HepG2 (cell line): ENCODE measurements at regions not wholly inside any gene's neighbourhood (a gene's known extent, or its start where the extent isn't known, plus 50 kb on each side); places are given as distances from the start of the nearest gene placed in this dataset.

Source experiments
- CHD2 ChIP-seq: IDR thresholded peaks from 2 replicates; pipeline ENCODE4 v1.6.1; 2011; ENCODE audit warnings: low read depth, low read length, improper control_type of control experiment
- E2F5 ChIP-seq: sonication (generic); formaldehyde crosslinking; conservative IDR thresholded peaks from 2 replicates; pipeline ENCODE4 v1.4.0; 2020; ENCODE audit warnings: missing genetic modification reagents
- POLR2A ChIP-seq, 2 experiments: IDR thresholded peaks; 2 replicates each; pipeline ENCODE4 v1.6.1; 2011; ENCODE audit warnings: low read depth in 2 of 2, low read length in 2 of 2, mild to moderate bottlenecking in 1 of 2, moderate library complexity in 1 of 2; ENCODE audit not compliant: insufficient read depth in 1 of 2
- ZBTB44 ChIP-seq: sonication (generic); formaldehyde crosslinking; IDR thresholded peaks from 2 replicates; pipeline ENCODE4 v1.4.0; 2020; ENCODE audit warnings: missing genetic modification reagents
- TF ChIP-seq, protein P1 (sequence below): sonication (generic); formaldehyde crosslinking; IDR thresholded peaks from 2 replicates; pipeline ENCODE4 v1.5.0; 2020; ENCODE audit warnings: mild to moderate bottlenecking, missing genetic modification reagents, moderate library complexity
- TF ChIP-seq, protein P2 (sequence below): sonication (generic); formaldehyde crosslinking; IDR thresholded peaks from 2 replicates; pipeline ENCODE4 v1.4.0; 2020; ENCODE audit warnings: missing genetic modification reagents, borderline replicate concordance
- TF ChIP-seq, protein P3 (sequence below): sonication (generic); formaldehyde crosslinking; IDR thresholded peaks from 2 replicates; pipeline ENCODE4 v1.5.1; 2020; ENCODE audit warnings: missing genetic modification reagents, mild to moderate bottlenecking, borderline replicate concordance

- TF ChIP-seq ZBTB44 (CRISPR knock-in tag) (no peak), E2F5 (CRISPR knock-in tag) (no peak), CHD2 (no peak), POLR2A (IDR thresholded peaks at IDR 0.05; ENCODE audit: insufficient read depth in 1 of 2, low read depth in 2 of 2, low read length in 2 of 2) (no peak)
- TF ChIP-seq, protein P1, sequence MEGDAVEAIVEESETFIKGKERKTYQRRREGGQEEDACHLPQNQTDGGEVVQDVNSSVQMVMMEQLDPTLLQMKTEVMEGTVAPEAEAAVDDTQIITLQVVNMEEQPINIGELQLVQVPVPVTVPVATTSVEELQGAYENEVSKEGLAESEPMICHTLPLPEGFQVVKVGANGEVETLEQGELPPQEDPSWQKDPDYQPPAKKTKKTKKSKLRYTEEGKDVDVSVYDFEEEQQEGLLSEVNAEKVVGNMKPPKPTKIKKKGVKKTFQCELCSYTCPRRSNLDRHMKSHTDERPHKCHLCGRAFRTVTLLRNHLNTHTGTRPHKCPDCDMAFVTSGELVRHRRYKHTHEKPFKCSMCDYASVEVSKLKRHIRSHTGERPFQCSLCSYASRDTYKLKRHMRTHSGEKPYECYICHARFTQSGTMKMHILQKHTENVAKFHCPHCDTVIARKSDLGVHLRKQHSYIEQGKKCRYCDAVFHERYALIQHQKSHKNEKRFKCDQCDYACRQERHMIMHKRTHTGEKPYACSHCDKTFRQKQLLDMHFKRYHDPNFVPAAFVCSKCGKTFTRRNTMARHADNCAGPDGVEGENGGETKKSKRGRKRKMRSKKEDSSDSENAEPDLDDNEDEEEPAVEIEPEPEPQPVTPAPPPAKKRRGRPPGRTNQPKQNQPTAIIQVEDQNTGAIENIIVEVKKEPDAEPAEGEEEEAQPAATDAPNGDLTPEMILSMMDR (CRISPR knock-in tag): no peak
- TF ChIP-seq, protein P2, sequence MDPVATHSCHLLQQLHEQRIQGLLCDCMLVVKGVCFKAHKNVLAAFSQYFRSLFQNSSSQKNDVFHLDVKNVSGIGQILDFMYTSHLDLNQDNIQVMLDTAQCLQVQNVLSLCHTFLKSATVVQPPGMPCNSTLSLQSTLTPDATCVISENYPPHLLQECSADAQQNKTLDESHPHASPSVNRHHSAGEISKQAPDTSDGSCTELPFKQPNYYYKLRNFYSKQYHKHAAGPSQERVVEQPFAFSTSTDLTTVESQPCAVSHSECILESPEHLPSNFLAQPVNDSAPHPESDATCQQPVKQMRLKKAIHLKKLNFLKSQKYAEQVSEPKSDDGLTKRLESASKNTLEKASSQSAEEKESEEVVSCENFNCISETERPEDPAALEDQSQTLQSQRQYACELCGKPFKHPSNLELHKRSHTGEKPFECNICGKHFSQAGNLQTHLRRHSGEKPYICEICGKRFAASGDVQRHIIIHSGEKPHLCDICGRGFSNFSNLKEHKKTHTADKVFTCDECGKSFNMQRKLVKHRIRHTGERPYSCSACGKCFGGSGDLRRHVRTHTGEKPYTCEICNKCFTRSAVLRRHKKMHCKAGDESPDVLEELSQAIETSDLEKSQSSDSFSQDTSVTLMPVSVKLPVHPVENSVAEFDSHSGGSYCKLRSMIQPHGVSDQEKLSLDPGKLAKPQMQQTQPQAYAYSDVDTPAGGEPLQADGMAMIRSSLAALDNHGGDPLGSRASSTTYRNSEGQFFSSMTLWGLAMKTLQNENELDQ (CRISPR knock-in tag): no peak
- TF ChIP-seq, protein P3, sequence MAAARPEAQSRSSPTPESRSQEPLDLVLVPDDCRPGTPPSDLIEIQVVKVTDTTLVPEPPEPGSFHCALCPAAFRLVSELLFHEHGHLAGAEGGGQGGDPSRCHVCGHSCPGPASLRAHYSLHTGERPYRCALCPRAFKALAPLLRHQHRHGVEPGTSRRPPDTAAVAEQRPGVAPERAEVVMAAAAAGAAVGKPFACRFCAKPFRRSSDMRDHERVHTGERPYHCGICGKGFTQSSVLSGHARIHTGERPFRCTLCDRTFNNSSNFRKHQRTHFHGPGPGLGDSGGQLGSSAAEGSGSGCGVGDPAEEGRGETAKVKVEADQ (CRISPR knock-in tag): no peak
Measured at GRCh38 chrX:124433186-124433585, 86.8 kb downstream of the SH2D1A start.
